Neural progenitor cell (in vitro differentiated cells): ENCODE measurements at regions not wholly inside any gene's neighbourhood (a gene's known extent, or its start where the extent isn't known, plus 50 kb on each side); places are given as distances from the start of the nearest gene placed in this dataset.

Experiments
- DNase-seq: peaks from one replicate; pipeline ENCODE4 v3.0.0-alpha.2; 2016; ENCODE audit warnings: low spot score
- H2AFZ ChIP-seq: fragments of 200-600 bp; sonication (generic); replicated peaks from 2 replicates; pipeline ENCODE4 v1.6.1; 2016; ENCODE audit warnings: antibody characterized with exemption
- H3F3A ChIP-seq: fragments of 200-600 bp; sonication (generic); 2 replicates; pipeline ENCODE4 v1.6.1; 2016; ENCODE audit warnings: antibody characterized with exemption, low read depth
- H3K27ac ChIP-seq: fragments of 200-600 bp; sonication (generic); 2 replicates; pipeline ENCODE4 v1.5.1; 2016; ENCODE audit warnings: mild to moderate bottlenecking
- H3K27me3 ChIP-seq: fragments of 200-600 bp; sonication (generic); 2 replicates; pipeline ENCODE4 v1.6.1; 2016; ENCODE audit warnings: mild to moderate bottlenecking, moderate library complexity
- H3K36me3 ChIP-seq: fragments of 200-600 bp; sonication (generic); 2 replicates; pipeline ENCODE4 v1.5.1; 2016
- H3K4me1 ChIP-seq: fragments of 200-600 bp; sonication (generic); 2 replicates; pipeline ENCODE4 v1.6.1; 2016; ENCODE audit warnings: mixed run types
- H3K4me2 ChIP-seq: fragments of 200-600 bp; sonication (generic); 2 replicates; pipeline ENCODE4 v1.6.1; 2016
- H3K4me3 ChIP-seq: fragments of 200-600 bp; sonication (generic); 2 replicates; pipeline ENCODE4 v1.5.1; 2016
- H3K79me2 ChIP-seq: fragments of 200-600 bp; sonication (generic); 2 replicates; pipeline ENCODE4 v1.6.1; 2016; ENCODE audit warnings: low read depth
- H3K9ac ChIP-seq: fragments of 200-600 bp; sonication (generic); 2 replicates; pipeline ENCODE4 v1.6.1; 2016
- H3K9me3 ChIP-seq: fragments of 200-600 bp; sonication (generic); 2 replicates; pipeline ENCODE4 v1.5.1; 2016; ENCODE audit warnings: low read depth
- H4K20me1 ChIP-seq: fragments of 200-600 bp; sonication (generic); 2 replicates; pipeline ENCODE4 v1.6.1; 2016; ENCODE audit warnings: low read depth
- H3K27ac Mint-ChIP-seq: 3 replicates; pipeline ENCODE4 v1.8.0; 2021; ENCODE audit warnings: mixed read lengths
- H3K27me3 Mint-ChIP-seq: 2 replicates; pipeline ENCODE4 v1.8.0; 2022; ENCODE audit warnings: low read depth, mild to moderate bottlenecking, inconsistent platforms, moderate library complexity, mixed read lengths; ENCODE audit not compliant: insufficient read depth
- H3K36me3 Mint-ChIP-seq: 3 replicates; pipeline ENCODE4 v1.8.0; 2021; ENCODE audit warnings: mixed read lengths
- H3K4me1 Mint-ChIP-seq: 3 replicates; pipeline ENCODE4 v1.8.0; 2021; ENCODE audit warnings: mixed read lengths
- H3K4me3 Mint-ChIP-seq: 3 replicates; pipeline ENCODE4 v1.8.0; 2021; ENCODE audit warnings: mild to moderate bottlenecking, moderate library complexity, mixed read lengths
- H3K9me3 Mint-ChIP-seq: 3 replicates; pipeline ENCODE4 v1.8.0; 2020; ENCODE audit warnings: mixed read lengths
- EZH2 ChIP-seq: fragments of 200-600 bp; sonication (generic); IDR thresholded peaks from 2 replicates; pipeline ENCODE4 v1.6.1; 2017; ENCODE audit warnings: antibody characterized with exemption, mild to moderate bottlenecking, moderate library complexity
- EZH2phosphoT487 ChIP-seq: fragments of 200-600 bp; sonication (generic); IDR thresholded peaks from 2 replicates; pipeline ENCODE4 v1.6.1; 2017; ENCODE audit warnings: antibody characterized with exemption
- TF ChIP-seq, protein P1 (sequence below): fragments of 200-600 bp; sonication (generic); IDR thresholded peaks from 2 replicates; pipeline ENCODE4 v1.5.1; 2017; ENCODE audit warnings: antibody characterized with exemption, mild to moderate bottlenecking

DNA sequence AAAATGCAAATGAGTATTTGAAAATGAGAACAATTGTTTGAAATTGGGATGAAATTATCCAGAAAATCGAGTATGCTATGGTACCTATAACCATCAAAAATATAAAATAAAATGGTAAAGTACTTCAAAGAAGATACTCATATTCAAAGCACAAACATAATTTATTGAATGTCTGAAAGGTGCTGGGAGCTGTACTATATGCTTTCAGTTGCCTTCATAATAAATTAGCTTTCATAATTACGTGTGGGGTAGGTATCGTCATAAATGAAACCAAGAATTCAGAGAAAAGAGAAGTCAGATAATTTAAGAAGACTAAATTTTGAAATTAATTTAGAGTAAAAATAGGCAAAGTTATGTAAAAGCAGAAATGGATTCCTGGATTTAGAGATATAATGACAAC is 721.9 kb upstream of the ACVR2A start:
- H2AFZ ChIP-seq: no peak overlapping the region
- H3K4me3 ChIP-seq: no peak overlapping the region
- no peaks in the 10 kb centered on the region for H3K27me3 ChIP-seq
- Mint-ChIP-seq H3K36me3 (no peaks in the 10 kb centered on the region), H3K4me1 (no peaks in the 10 kb centered on the region), H3K9me3 (peaks cover 6% of the 10 kb centered on the region), H3K27me3 (peaks cover 3% of the 10 kb centered on the region), H3K27ac (no peak overlapping the region), H3K4me3 (no peak overlapping the region)
- H3K9ac ChIP-seq: no peak overlapping the region
- no peaks in the 10 kb centered on the region for H3K4me1 ChIP-seq
- H3K9me3 ChIP-seq: no peaks in the 10 kb centered on the region
- H3K4me2 ChIP-seq: no peak overlapping the region
- DNase-seq: no peak
- no peaks in the 10 kb centered on the region for H3F3A ChIP-seq
- no peak overlapping the region for H3K27ac ChIP-seq
- H3K79me2 ChIP-seq: no peaks in the 10 kb centered on the region
- no peaks in the 10 kb centered on the region for H4K20me1 ChIP-seq
- no peaks in the 10 kb centered on the region for H3K36me3 ChIP-seq
- no peak for TF ChIP-seq EZH2phosphoT487
- no peak for TF ChIP-seq EZH2
- TF ChIP-seq, protein P1, sequence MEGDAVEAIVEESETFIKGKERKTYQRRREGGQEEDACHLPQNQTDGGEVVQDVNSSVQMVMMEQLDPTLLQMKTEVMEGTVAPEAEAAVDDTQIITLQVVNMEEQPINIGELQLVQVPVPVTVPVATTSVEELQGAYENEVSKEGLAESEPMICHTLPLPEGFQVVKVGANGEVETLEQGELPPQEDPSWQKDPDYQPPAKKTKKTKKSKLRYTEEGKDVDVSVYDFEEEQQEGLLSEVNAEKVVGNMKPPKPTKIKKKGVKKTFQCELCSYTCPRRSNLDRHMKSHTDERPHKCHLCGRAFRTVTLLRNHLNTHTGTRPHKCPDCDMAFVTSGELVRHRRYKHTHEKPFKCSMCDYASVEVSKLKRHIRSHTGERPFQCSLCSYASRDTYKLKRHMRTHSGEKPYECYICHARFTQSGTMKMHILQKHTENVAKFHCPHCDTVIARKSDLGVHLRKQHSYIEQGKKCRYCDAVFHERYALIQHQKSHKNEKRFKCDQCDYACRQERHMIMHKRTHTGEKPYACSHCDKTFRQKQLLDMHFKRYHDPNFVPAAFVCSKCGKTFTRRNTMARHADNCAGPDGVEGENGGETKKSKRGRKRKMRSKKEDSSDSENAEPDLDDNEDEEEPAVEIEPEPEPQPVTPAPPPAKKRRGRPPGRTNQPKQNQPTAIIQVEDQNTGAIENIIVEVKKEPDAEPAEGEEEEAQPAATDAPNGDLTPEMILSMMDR: no peak

DNA sequence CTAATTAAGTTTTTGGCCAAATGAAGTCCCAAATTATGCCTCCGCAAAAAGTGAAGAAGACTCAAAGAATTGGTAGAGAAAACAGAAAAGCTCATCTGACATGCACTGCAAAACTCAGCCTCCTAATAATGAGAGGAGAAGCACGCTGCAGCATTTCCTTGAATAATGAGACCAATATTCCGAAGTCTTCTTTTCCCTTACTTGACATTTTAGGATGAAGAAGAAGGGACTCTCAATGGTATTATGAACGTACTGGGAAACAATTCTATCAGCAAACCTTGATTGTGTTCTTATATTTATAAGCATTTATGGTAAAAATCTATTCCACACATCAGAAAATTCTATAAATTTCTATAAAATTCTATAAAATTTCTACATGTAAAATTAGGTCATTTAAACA is 733.9 kb upstream of the ACVR2A start:
- no peak overlapping the region for H3K27ac ChIP-seq
- peaks cover 18% of the 10 kb centered on the region for H3K4me1 ChIP-seq
- H2AFZ ChIP-seq: no peak overlapping the region
- H3K4me3 Mint-ChIP-seq: no peak overlapping the region
- H3K4me1 Mint-ChIP-seq: peaks cover 31% of the 10 kb centered on the region
- no peaks in the 10 kb centered on the region for H3K36me3 Mint-ChIP-seq
- H3K4me3 ChIP-seq: no peak overlapping the region
- no peak overlapping the region for H3K9ac ChIP-seq
- DNase-seq: no peak
- H4K20me1 ChIP-seq: no peaks in the 10 kb centered on the region
- no peaks in the 10 kb centered on the region for H3K27me3 ChIP-seq
- peak overlapping the region; percentile 61 for H3K4me2 ChIP-seq
- H3F3A ChIP-seq: peaks cover 9% of the 10 kb centered on the region
- no peaks in the 10 kb centered on the region for H3K27me3 Mint-ChIP-seq
- H3K79me2 ChIP-seq: no peaks in the 10 kb centered on the region
- no peak overlapping the region for H3K27ac Mint-ChIP-seq
- no peaks in the 10 kb centered on the region for H3K36me3 ChIP-seq
- TF ChIP-seq, protein P1: no peak
- TF ChIP-seq EZH2: no peak
- no peak for TF ChIP-seq EZH2phosphoT487
- no peaks in the 10 kb centered on the region for H3K9me3 ChIP-seq
- H3K9me3 Mint-ChIP-seq: no peaks in the 10 kb centered on the region

DNA sequence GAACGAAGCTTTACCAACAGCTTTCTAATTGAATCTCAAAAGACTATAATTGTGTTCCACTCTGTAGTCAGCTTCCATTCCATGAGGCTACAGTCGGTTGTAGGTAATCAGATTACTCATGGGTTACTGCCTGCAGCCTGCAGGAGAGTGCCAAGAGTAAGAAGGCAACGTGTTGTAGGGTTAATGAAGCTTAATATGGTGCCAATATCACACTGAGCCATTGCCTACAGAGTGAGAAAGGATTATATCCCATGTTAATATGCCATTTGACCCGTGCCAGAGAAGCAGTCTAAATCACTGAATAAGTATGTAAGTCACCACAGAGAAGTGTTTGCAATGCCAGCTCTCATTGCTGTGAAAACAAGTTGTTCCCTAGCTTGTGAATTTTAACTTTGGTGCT is 734.5 kb upstream of the ACVR2A start:
- Histone ChIP-seq H3K79me2 (no peaks in the 10 kb centered on the region), H3K4me2 (peak overlapping the region; percentile 61), H3K9me3 (no peaks in the 10 kb centered on the region), H2AFZ (no peak overlapping the region), H3K36me3 (no peaks in the 10 kb centered on the region), H3K4me1 (peaks cover 18% of the 10 kb centered on the region), H3K4me3 (no peak overlapping the region), H3F3A (peaks cover 9% of the 10 kb centered on the region), H3K27me3 (no peaks in the 10 kb centered on the region), H3K27ac (no peak overlapping the region), H3K9ac (no peak overlapping the region), H4K20me1 (no peaks in the 10 kb centered on the region)
- no peak overlapping the region for H3K4me3 Mint-ChIP-seq
- H3K27ac Mint-ChIP-seq: no peak overlapping the region
- TF ChIP-seq, protein P1: no peak
- TF ChIP-seq EZH2 (no peak), EZH2phosphoT487 (no peak)
- H3K36me3 Mint-ChIP-seq: no peaks in the 10 kb centered on the region
- H3K4me1 Mint-ChIP-seq: peaks cover 31% of the 10 kb centered on the region
- no peaks in the 10 kb centered on the region for H3K27me3 Mint-ChIP-seq
- peak; percentile 69 for DNase-seq
- no peaks in the 10 kb centered on the region for H3K9me3 Mint-ChIP-seq

DNA sequence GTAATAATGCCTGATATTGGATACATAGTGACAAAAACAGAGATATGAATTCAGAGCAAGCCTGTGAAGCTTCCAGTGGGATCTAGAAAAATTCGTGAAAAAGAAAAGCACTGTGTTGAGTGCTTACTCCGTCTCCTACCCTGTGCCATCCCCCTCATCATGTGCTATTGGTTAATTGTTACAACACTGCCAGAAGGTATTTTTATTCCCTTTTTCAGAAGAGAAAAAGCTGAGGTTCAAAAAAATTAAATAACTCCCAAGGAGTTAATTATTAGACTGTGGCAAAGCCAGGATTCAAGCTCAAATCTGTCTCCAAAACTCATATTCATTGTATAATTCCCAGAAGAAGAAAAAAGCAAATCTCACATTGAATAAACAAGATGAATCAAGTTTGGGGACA is 735.5 kb upstream of the ACVR2A start:
- Histone ChIP-seq H3K4me3 (no peak overlapping the region), H3K27me3 (no peaks in the 10 kb centered on the region), H2AFZ (no peak overlapping the region), H3K9ac (no peak overlapping the region), H3K4me2 (no peak overlapping the region), H3F3A (peaks cover 9% of the 10 kb centered on the region), H3K9me3 (no peaks in the 10 kb centered on the region), H3K36me3 (no peaks in the 10 kb centered on the region), H3K27ac (no peak overlapping the region), H4K20me1 (no peaks in the 10 kb centered on the region), H3K4me1 (peaks cover 18% of the 10 kb centered on the region), H3K79me2 (no peaks in the 10 kb centered on the region)
- Mint-ChIP-seq H3K4me3 (peak overlapping the region; percentile 11), H3K4me1 (peaks cover 31% of the 10 kb centered on the region), H3K27me3 (no peaks in the 10 kb centered on the region), H3K9me3 (no peaks in the 10 kb centered on the region), H3K36me3 (no peaks in the 10 kb centered on the region), H3K27ac (no peak overlapping the region)
- DNase-seq: no peak
- TF ChIP-seq EZH2 (no peak), EZH2phosphoT487 (no peak)
- TF ChIP-seq, protein P1: no peak
